Myocyte (in vitro differentiated cells): ENCODE measurements at regions not wholly inside any gene's neighbourhood (a gene's known extent, or its start where the extent isn't known, plus 50 kb on each side); places are given as distances from the start of the nearest gene placed in this dataset.
"Not testable (repeated sequence)": the region's sequence is repeated elsewhere in the genome, so short reads cannot be mapped to it uniquely, and the experiment has no call there.

Experiments used
- DNase-seq: peaks from one replicate; pipeline ENCODE4 v3.0.0-alpha.2; 2012; ENCODE audit warnings: low read depth

DNA sequence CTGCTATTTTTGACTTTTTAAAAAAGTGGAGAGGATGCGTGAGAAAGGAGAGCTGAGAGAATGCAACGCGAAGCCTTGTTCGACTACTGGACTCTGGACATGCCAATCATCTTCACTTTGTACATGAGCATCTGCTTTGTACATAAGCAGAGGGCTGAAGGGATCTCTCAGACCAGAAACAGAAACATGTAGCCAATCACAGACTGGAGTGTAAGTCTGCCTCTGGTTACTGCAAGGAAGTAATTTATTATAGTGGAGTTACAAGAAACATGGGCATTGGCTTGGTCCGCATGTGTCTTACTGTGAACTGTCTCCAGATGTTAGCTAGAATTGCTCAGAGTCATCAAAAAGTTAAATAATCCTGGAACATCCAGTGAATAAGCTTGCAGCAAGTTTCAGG, 190.0 kb upstream of the GRAMD2B start:
- DNase-seq, result peak; percentile 6

DNA sequence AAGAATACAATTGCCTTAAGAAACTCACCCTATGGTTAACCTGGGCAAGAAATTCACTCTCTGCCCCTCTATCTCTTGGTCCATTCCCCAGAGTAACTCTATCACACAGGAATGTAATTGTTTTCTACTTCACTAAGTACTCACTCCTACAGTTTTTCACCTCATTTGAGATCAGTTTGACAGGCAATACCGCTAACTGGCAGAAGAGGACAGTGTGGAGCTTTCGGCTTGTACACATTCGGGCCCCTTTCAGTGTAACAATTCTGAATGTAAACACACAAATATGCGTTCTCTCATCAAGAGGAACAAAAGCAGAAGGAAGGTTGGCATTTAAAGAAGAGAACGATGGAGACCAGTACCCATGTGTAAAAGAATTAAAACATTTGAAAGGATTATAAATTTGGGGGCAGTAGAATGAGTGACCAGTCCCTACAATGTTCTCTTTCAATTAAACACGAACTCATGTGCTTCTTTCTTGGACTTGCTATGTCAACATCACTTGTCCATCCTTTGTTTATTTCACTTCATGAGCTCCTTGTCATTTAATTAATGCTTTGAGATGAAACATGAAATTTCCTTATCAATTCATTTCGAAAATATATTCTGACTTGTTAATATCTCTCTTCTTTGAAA, 188.5 kb upstream of the GRAMD2B start:
- peak; percentile 32 for DNase-seq

DNA sequence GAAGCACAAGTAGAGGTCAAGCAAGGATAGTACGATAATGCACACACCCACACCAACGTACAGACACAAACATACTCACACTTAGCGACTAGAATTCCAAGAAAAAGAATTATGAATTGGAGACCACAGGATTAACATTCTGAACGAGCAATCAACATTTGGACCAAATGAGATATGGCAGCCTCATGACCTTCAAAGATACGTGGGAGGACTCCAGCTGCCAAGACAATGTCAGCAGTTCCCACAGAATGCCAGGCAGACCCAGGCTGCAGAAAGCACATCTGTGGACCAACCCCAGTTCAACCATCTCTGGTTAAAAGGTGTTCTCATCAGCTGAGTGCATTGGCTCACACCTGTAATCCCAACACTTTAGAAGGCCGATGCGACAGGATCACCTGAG, 187.6 kb upstream of the GRAMD2B start:
- DNase-seq, result no peak

DNA sequence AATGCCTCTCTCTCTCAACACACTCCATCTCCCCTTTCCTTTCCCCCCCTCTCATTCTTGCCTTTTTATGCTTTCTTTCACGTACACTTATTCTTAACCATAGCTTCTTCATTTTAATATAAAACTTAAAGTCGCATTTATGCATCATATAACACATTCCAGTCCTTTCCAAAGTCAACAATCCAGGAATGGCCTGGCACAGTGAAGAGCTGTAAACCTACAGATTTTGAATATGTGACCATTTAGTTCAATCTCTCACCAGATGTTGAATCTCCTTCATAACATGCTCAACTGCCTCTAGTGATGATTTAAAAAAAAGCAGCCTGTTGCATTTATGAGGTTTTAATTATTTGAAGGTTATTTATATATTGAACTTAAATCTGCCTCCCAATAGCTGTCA, 186.2 kb upstream of the GRAMD2B start:
- DNase-seq, result no peak

DNA sequence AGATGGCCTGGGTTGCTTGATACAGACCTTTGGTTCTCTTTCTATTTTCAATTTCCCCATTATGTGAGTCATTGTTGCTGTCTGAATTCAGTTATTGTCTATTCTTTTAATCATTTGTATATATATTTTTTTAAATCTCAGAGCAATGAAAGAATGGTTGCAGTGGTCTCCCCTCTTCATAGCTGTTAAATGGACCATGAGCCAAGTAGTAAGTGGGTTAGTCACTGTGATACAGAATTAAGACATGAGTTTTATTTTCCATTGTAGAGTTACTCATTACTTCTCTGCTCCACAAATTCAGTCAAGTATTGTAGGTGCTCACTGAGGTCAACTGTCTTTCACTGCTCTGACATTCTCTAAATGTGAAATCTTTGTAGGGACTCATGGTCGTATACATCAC, 174.6 kb upstream of the GRAMD2B start:
- no peak for DNase-seq

DNA sequence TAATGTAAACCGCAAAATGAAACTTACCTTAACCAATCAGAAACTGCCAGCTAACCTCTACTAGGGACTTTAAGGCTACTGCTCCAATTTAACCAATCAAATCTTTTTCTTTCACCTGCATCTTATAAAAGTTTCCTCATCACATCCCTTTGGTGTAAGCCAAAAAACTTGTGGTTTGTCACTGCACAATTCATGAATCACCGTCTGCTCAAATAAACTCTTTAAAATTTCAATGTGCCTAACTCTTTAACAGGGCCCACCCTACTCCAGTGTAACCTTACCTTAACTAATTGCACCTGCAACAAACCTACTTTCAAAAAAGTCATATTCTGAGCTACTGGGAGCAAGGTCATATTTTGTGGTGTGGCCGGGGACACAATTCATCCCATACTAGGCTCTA, 172.2 kb upstream of the GRAMD2B start:
- no peak for DNase-seq

DNA sequence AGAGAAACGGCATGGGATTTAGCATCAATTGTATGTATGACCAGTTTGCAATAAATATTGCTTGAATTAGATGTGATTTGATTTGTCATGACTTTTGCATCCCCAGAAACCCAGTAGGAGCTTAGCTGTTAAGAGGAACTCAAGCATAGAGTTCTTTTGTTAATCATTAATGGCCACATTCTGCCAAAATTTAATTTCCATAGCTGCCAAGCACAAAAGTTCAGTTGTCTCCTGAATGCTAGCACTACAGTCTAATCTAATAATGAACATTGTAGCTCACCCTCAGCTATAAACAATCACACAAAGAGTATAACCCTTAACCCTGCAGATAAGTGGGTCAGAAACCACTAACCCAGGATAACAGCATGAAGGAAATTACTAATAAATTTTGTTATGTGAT, 169.8 kb upstream of the GRAMD2B start:
- DNase-seq, result no peak

DNA sequence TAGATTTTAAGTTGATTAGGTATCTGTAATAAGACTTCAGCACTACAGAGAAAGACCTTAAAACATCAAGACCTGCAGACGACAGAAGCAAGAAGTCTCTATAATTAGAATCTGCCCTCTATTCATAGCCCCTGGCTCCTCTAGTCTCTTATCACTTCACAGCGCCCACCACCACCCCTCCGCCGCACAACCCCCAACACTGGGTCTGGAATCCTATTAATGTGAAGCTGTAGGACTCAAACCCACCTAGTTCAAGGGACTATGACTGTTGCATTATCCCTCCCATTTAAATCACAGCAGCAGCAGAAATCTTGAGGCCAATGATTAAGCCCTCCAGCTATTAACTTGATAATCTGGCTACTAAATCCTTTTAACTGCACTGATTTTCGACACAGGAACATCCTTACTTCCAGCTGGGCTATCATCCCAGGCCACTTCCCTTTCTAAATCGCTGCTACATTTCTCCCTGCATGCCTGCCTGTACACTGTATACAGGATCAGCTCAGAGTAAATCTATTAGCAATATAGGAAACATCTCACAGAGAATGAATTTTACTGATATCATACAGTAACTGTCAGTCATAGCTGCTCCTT, 159.5 kb upstream of the GRAMD2B start:
- no peak for DNase-seq

DNA sequence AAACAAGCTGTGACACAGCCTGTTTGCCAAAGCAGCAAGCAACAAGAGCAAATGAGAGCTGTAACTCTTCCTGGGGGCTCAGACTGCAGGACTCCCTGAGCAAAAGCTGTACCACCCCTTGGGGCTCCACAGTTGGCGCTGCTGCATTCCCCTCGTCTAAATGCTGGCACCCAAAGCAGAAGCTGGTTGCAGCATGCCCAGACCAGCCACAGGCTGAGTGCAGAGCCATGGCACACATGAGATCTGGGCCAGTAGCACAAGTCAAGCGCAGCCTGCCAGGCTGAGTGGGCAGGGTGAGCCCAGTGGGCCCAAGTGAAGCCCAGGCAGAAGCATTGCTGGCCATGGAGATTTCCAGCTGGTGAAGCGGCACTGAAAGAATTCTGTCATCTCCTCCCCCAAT, 157.3 kb upstream of the GRAMD2B start:
- DNase-seq, result no peak

DNA sequence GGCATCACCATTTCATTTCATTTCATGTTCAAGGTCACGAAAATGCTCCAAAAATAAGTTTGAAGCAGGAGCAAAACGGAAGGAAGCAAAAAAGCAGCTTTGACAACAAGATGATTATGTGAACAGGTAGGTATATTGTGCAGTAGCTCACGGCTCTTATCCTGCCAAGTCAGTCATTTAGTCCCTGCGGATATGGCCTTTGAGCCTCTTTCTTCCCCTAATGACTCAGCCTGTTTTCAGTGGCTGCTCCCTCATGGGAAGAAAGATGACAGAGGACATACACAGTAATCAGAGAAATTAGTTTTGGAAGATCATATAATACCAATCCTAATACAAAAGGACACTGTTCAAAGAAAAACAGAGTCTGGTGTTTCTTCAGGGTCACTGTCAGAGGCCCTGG, 155.8 kb upstream of the GRAMD2B start:
- DNase-seq, result no peak

DNA sequence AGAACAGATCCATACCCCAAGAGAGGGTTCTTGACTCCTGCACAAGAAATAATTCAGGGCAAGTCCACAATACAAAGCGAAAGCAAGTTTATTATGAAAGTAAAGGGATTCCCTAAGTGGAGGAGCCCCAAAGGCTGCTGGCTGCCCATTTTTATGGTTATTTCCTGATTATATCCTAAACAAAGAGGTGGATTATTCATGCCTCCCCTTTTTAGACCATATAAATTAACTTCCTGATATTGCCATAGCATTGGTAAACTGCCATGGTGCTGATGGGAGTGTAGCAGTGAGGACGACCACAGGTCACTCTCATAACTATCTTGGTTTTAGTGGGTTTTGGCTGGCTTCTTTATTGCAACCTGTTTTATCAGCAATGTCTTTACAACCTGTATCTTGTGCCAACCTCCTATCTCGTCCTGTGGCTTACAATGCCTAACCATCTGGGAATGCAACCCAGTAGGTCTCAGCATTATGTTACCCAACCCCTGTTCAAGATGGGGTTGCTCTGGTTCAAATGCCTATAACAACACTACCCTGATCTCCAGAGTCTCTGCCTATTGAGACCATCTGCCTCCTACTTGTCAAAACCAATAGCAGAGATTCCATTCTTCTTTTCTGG, 154.4 kb upstream of the GRAMD2B start:
- no peak for DNase-seq

DNA sequence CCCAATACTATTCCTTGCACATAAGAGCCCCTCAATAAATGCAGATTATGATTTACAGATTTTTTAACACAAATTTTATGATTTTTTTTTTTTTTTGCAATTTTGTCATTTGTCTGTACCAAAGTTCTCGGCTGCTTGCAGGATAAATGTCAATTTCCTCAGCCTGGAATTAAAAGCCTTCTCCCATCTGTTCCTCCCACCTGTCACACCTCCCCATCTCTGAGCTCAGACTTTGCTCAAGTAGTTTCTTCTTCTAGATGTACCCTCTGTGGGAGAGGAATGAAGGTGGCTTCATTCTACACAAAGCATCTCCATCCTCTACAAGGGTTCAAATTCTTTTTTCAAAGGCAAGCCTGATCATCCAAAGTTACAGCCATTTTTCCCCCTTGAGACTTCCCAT, 153.7 kb upstream of the GRAMD2B start:
- DNase-seq, result no peak

DNA sequence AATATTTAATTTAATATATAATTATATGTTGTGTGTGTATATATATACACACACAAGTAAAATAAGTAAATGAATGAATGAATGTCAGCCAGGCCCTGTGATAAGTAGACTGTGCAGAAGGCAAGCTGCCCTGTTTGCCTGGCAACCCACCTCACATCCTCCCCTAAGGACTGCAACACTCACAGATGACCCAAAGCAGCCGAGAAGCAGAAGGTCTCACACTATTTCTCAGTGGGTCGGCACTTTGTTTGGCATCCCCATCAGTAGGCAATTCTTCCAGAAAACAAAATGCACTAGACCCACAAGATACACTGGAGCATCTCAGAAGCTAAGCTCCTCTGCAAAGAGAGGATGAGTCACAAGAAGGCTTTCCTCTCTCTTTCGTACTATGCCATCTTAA, 152.1 kb upstream of the GRAMD2B start:
- DNase-seq, result no peak

DNA sequence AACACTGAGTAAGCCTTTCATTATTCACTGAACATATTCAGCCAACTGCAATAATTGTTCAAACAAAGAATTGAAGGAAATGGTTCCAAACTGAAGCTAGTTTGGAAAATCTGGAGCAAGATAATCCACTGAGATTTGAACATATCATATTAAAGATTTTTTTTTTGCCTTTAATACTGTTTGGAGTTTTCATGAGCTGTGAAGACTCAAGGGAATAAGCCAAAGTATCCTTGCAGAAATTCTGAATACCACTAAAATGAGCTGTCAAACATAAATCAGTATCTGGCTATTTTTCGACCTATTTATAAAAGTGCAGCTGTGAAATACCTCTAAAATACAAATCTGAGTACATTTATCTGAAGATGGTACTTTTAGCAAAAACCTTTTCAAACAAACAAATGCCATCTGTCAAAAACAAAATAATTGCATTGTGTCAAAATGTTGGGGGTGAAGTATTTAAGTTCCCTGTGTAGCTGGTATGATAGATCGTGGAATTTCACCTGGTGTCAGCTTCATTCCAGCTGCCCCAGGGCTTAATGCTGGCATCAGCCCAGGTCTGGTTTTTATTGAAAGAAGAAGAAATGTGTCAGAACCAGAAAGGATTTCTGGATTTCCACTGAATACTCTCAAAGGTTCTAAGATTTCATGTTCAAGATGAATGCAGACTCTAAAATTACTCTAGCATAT, 149.0 kb upstream of the GRAMD2B start:
- peak; percentile 39 for DNase-seq

DNA sequence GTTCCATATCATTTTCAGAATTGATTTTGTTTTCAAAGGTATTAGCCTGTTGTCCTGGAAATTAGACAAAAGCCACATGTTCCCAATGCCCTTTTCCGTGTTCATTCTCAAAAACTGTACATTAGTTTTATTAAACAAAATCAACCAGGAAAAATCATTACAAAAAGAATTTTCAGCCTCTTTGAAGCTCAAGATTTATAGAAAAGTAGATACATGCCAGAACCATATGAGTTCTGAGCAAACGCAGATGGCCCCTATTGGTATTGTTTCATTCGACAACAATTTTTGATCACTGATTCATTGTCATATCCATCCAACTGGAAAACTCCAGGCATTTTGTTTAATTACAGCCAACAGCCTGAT, 148.5 kb upstream of the GRAMD2B start:
- no peak for DNase-seq

DNA sequence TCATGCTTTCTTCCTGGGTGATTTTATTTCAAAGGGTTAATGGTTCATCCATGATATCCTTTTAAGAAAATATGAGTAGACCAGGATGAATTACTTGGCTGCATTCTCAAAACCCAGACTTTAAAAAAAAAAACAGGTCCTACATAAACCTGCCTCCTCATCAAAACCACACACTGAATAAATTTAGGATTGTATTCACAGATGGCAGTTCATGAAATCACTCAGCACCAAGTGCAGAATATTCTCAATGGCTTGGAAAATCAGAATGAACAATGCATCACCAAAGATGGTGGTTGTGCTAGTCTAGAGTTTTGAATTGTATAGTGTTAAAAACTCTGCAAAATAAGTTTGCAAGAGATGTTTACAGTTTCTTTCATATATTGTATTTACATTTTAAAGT, 145.4 kb upstream of the GRAMD2B start:
- DNase-seq, result peak; percentile 27

DNA sequence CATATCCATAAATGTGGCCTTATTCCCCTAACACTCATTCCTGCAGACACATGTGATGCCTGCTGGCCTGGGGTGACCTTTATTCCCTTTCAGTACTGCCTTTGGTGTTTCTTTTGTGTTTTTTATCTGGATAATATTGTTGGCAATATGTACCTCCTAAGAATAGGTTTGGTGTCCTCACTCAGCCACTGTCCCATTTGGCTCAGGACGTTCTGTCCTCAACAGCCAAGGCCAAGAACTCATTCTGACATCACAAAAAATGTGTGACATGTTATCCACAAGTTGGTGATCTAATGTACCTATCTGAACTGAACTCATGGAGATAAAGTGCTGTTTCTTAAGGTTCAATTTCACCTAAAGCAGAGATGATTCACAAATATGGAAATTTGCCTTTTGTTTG, 142.9 kb upstream of the GRAMD2B start:
- no peak for DNase-seq

DNA sequence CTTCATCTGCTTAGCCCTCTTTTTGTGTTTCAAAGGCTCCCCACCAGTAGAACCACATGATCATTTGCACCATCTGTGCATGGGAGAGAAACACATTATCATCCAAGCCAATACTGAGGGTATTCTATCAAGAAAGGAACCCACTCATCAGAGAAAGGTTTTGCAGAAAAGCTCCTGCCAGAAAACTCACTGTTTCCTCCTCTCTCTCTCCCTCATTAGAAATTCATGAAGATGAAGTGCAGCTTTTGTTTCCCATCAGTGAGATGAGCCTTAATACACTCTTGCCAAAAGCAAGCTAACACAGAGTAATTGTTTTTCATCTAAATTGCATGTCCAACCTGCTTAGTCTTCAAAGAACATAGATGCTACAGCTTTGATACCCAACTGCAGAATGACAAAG, 142.4 kb upstream of the GRAMD2B start:
- DNase-seq, result no peak

DNA sequence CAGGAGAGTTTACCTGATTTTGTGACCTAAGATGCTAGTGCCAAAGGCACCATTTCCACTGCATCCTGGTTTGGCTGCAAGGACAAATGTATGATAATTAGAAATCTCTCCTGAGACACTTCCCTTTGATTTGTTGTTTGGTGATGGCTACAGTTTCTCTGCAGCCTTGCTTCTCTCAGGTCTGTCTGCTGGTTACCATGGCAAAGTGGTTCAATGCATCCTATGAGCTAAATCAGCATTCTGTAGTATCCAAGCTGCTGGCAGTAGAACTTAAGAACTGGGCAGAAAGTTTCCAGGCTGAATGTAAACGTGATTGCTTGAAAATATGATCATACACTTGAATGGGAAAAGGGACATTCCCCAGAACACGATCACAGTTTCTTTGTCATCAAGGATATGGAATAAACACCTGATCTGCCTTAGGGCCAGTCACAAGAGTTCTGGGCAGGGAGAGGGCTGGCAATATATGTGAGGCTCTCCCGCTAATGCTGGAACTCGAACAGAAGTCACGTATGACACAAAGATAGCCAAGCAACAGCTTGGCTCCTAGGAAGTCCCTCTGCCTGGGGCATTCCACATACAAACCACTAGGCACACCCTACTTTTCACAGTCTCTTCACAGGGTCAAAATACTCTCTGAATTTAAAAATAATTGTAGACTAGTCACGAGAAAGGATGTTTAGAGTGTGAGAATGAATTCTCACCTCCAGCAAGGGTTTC, 138.1 kb upstream of the GRAMD2B start:
- no peak for DNase-seq

DNA sequence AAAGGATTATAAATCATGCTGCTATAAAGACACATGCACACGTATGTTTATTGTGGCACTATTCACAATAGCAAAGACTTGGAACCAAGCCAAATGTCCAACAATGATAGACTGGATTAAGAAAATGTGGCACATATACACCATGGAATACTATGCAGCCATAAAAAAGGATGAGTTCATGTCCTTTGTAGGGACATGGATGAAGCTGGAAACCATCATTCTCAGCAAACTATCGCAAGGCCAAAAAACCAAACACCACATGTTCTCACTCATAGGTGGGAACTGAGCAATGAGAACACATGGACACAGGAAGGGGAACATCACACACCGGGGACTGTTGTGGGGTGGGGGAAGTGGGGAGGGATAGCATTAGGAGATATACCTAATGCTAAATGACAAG, 127.1 kb upstream of the GRAMD2B start:
- not testable (repeated sequence) for DNase-seq

DNA sequence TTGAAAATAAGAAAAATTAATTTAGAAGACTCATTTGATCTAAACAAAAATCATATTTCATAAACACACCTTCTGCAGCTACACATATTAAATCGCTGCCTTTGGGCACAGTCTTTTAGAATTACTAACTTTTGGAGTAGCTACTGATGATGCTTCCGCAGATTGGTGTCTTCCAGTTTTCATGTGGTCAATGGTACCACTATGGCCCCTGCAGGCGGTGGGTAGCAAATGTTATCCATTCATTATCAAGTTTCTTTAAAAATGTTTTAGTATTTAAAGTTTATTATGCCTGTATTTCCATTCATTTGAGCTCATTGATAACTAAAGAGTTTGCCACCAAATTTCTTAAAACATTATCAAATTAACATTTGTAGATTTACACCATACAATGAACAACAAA, 122.9 kb upstream of the GRAMD2B start:
- DNase-seq, result no peak

DNA sequence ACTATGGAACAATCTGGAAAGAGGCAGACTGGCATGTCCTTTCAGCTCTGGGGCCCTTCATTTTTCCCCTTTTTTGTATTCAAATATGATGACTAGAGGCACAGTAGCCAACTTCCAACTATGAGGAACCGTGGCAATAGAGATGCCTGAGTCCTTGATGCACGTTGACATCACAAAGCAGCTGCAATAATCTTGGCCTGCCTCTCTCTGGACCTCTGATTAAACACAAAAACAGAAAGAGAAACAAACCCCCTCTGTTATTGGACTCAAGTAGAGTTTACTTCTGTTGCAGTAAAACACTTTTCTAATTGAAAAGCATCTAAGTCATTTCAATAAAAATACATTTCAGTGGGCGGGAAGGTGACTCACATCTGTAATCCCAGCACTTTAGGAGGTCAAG, 122.2 kb upstream of the GRAMD2B start:
- DNase-seq, result peak; percentile 61
